GM19025 (cell line): ENCODE measurements at regions not wholly inside any gene's neighbourhood (a gene's known extent, or its start where the extent isn't known, plus 50 kb on each side); places are given as distances from the start of the nearest gene placed in this dataset.
A peak's percentile ranks its signal among the peaks of the same experiment; 100 is the strongest.
"Not testable (repeated sequence)": the region's sequence is repeated elsewhere in the genome, so short reads cannot be mapped to it uniquely, and the experiment has no call there.

ENCODE experiments used
- ATAC-seq: cut with Tn5 transposase; IDR thresholded peaks from one replicate; pipeline ENCODE4 v1.9.1; 2021; ENCODE audit warnings: mild to moderate bottlenecking, low read depth, moderate library complexity; ENCODE audit not compliant: unreplicated experiment

GRCh38 chr7:113784316-113784715, 134.5 kb downstream of the PPP1R3A start:
- ATAC-seq: peak; percentile 46

- ATAC-seq: no peak
Measured at GRCh38 chr7:113783403-113783802, 135.4 kb downstream of the PPP1R3A start.

DNA sequence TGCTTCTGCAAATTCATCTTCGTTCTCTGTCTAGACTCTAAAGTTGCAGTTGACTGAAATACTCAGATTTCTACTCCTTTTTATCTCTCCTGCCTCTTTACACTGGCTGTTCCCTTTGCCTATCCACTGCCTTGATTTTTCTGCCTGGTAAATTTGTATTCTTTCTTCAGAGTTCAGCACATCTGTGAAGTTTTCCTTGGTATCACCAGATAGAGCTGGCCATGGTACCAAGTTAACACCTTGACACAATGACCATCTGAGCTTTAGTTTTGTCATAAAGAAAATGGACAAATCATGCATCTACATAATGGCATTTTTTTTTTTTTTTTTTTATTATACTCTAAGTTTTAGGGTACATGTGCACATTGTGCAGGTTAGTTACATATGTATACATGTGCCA, 143.0 kb downstream of the PPP1R3A start:
- ATAC-seq: no peak

GRCh38 chr7:113775401-113775800, 143.4 kb downstream of the PPP1R3A start:
- no peak for ATAC-seq

- peak; percentile 80 for ATAC-seq
Measured at GRCh38 chr7:113774182-113774807, 144.5 kb downstream of the PPP1R3A start.

- ATAC-seq: no peak
Measured at GRCh38 chr7:113770146-113770738, 148.6 kb downstream of the PPP1R3A start.

- no peak for ATAC-seq
Measured at GRCh38 chr7:113768387-113768786, 150.4 kb downstream of the PPP1R3A start.

DNA sequence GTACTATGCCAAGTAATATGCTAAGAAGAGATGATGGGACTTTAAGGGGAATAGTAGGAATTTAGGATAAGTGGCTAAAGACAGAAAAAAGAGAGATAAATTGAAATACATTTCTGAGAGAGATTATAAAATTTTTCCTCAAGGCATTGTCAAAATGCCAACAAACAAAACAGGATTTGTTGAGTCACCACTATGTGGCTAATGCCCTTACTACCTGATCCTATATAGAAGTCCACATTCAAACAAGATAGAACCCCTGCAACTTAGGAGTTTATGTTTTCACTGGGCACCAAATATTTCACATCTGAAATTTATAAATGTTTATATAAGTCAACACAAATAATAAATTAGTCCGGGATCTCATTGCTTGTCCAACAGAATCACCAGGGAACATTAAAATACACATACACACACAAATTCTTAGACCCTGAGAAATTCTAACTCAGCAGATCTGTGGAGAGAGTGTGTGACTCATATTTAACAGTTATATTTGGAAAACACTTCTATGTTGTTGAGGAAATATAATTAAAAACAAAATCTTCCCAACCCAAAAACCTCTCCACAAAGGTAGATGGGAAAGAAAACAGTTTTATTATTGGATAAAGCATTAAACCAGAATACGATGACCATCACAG, 154.3 kb downstream of the PPP1R3A start:
- no peak for ATAC-seq

DNA sequence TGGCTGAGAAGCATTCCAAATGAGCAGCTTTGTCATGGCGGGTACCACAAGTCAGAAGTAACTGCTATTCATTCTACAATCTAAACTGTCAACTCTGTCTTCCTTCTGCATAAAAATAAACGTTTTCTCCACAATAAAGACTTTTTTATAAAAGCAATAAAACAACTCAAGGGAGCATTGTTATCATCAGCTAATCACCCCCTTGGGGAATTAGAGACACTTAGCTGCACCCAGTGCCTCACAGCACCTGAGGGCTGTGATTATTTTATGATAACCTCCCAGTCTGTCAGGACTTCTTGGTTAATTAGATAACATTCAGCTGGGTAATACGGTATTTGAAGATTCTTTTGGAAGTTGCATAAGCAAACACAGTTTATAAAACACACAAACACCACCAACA, 155.6 kb downstream of the PPP1R3A start:
- ATAC-seq: no peak

DNA sequence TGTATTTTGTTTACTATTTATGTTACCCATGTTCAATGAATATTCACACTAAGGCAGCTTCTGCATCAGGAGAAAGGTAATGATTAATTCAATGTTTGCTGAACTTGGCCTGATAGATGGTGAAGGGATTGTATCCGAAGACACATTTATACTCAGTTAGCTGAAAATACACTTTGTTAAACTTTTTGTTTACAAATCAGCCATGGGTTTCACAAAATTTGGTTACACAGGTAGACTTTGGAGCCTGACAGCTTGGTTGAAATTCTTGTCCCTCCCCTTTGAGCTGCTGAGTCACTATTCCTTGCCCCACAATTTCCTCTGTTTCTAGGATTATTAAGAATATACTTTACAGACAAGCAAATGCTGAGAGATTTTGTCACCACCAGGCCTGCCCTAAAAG, 162.6 kb downstream of the PPP1R3A start:
- ATAC-seq: no peak

GRCh38 chr7:113752689-113753088, 166.1 kb downstream of the PPP1R3A start:
- ATAC-seq: no peak

GRCh38 chr7:113752289-113752688, 166.5 kb downstream of the PPP1R3A start:
- no peak for ATAC-seq

GRCh38 chr7:113751547-113751946, 167.3 kb downstream of the PPP1R3A start:
- no peak for ATAC-seq

DNA sequence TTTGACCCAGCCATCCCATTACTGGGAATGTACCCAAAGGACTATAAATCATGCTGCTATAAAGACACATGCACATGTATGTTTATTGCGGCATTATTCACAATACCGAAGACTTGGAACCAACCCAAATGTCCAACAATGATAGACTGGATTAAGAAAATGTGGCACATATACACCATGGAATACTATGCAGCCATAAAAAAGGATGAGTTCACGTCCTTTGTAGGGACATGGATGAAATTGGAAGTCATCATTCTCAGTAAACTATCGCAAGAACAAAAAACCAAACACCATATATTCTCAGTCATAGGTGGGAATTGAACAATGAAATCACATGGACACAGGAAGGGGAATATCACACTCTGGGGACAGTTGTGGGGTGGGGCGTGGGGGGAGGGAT, 170.4 kb downstream of the PPP1R3A start:
- ATAC-seq: not testable (repeated sequence)

DNA sequence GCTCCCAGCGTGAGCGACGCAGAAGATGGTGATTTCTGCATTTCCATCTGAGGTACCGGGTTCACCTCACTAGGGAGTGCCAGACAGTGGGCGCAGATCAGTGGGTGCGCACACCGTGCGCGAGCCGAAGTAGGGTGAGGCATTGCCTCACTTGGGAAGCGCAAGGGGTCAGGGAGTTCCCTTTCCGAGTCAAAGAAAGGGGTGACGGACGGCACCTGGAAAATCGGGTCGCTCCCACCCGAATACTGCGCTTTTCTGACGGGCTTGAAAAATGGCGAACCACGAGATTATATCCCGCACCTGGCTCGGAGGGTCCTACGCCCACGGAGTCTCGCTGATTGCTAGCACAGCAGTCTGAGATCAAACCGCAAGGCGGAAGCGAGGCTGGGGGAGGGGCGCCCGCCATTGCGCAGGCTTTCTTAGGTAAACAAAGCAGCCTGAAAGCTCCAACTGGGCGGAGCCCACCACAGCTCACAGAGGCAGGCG, 175.8 kb downstream of the PPP1R3A start:
- not testable (repeated sequence) for ATAC-seq

DNA sequence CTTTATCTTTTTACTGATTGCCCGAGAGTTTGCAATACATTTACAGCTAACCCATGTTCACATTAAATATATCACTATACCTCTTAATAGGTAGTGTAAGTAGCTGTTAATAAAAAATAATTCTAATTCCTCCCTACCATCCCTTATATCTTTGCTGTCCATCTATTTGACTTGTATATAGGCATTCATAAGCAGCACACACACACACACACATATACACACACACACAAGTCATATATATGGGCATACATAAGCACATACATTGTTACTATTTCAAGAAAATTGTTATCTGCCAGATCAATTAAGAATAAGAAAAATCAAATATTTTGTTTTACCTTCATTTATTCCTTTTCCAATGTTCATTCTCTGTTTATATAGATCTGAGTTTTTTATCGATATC, 176.4 kb downstream of the PPP1R3A start:
- no peak for ATAC-seq

- ATAC-seq: no peak
Measured at GRCh38 chr7:113731571-113731970, 187.2 kb downstream of the PPP1R3A start.

- ATAC-seq: no peak
Measured at GRCh38 chr7:113730309-113730955, 188.4 kb downstream of the PPP1R3A start.

- ATAC-seq: no peak
Measured at GRCh38 chr7:113727486-113727885, 191.3 kb downstream of the PPP1R3A start.

- ATAC-seq: no peak
Measured at GRCh38 chr7:113722006-113722405, 196.8 kb downstream of the PPP1R3A start.

DNA sequence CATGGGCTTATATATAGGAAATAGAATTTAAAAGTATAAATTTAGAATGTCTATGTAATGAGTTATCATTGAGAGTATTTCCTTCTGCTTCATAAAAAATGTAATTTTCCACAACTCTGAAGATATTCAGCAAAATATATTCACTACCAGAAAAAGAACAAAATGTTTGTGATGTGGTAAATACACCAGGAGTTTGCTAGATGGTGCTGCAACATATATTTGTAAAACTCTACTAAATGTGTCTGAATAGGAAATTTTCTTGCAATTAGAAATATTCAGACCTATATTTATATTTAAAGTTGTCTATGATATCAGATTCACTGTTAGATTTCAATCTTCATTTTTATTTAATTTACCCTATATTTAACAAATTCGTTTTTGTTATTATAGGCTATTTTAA, 201.1 kb downstream of the PPP1R3A start:
- ATAC-seq: no peak
